ENCODE measurements at regions not wholly inside any gene's neighbourhood (a gene's known extent, or its start where the extent isn't known, plus 50 kb on each side); places are given as distances from the start of the nearest gene placed in this dataset.

GRCh38 chr4:110682311-110682710, 59.4 kb upstream of the PITX2 start:
- Mint-ChIP-seq H3K27me3 (ENCODE audit: low read depth) (peaks cover 33% of the 10 kb centered on the region), H3K4me1 (ENCODE audit: low read depth) (no peaks in the 10 kb centered on the region), H3K36me3 (ENCODE audit: low read depth) (no peaks in the 10 kb centered on the region), H3K27ac (ENCODE audit: unreplicated experiment) (no peak overlapping the region), H3K4me3 (ENCODE audit: unreplicated experiment) (no peak overlapping the region), H3K9me3 (ENCODE audit: low read depth) (no peaks in the 10 kb centered on the region)
- no peak for DNase-seq (ENCODE audit: low spot score)
- TF ChIP-seq CTCF (IDR thresholded peaks at IDR 0.05) = no peak

- Mint-ChIP-seq H3K4me1 (ENCODE audit: low read depth) (no peaks in the 10 kb centered on the region), H3K4me3 (ENCODE audit: unreplicated experiment) (no peak overlapping the region), H3K9me3 (ENCODE audit: low read depth) (no peaks in the 10 kb centered on the region), H3K27me3 (ENCODE audit: low read depth) (peaks cover 24% of the 10 kb centered on the region), H3K36me3 (ENCODE audit: low read depth) (no peaks in the 10 kb centered on the region), H3K27ac (ENCODE audit: unreplicated experiment) (no peak overlapping the region)
- no peak for TF ChIP-seq CTCF (IDR thresholded peaks at IDR 0.05)
- no peak for DNase-seq (ENCODE audit: low spot score)
Measured at GRCh38 chr4:110683601-110684000, 60.7 kb upstream of the PITX2 start.

GRCh38 chr4:110702326-110702725, 79.4 kb upstream of the PITX2 start:
- Mint-ChIP-seq H3K9me3 (ENCODE audit: low read depth) (no peaks in the 10 kb centered on the region), H3K27me3 (ENCODE audit: low read depth) (peaks cover 6% of the 10 kb centered on the region), H3K4me3 (ENCODE audit: unreplicated experiment) (no peak overlapping the region), H3K36me3 (ENCODE audit: low read depth) (peaks cover 2% of the 10 kb centered on the region), H3K4me1 (ENCODE audit: low read depth) (no peaks in the 10 kb centered on the region), H3K27ac (ENCODE audit: unreplicated experiment) (no peak overlapping the region)
- TF ChIP-seq CTCF (IDR thresholded peaks at IDR 0.05) = no peak
- no peak for DNase-seq (ENCODE audit: low spot score)

GRCh38 chr4:110704748-110705439, 82.0 kb upstream of the PITX2 start:
- DNase-seq (ENCODE audit: low spot score) = no peak
- Mint-ChIP-seq H3K4me3 (ENCODE audit: unreplicated experiment) (no peak overlapping the region), H3K4me1 (ENCODE audit: low read depth) (no peaks in the 10 kb centered on the region), H3K9me3 (ENCODE audit: low read depth) (no peaks in the 10 kb centered on the region), H3K27ac (ENCODE audit: unreplicated experiment) (no peak overlapping the region), H3K27me3 (ENCODE audit: low read depth) (peaks cover 4% of the 10 kb centered on the region), H3K36me3 (ENCODE audit: low read depth) (no peaks in the 10 kb centered on the region)
- TF ChIP-seq CTCF (IDR thresholded peaks at IDR 0.05) = no peak

- no peak overlapping the region for H3K27ac Mint-ChIP-seq (ENCODE audit: unreplicated experiment)
- no peak for TF ChIP-seq CTCF (IDR thresholded peaks at IDR 0.05)
- no peak for DNase-seq (ENCODE audit: low spot score)
- no peaks in the 10 kb centered on the region for H3K9me3 Mint-ChIP-seq (ENCODE audit: low read depth)
- H3K4me3 Mint-ChIP-seq (ENCODE audit: unreplicated experiment) = no peak overlapping the region
- H3K4me1 Mint-ChIP-seq (ENCODE audit: low read depth) = no peaks in the 10 kb centered on the region
- no peaks in the 10 kb centered on the region for H3K36me3 Mint-ChIP-seq (ENCODE audit: low read depth)
- peaks cover 4% of the 10 kb centered on the region for H3K27me3 Mint-ChIP-seq (ENCODE audit: low read depth)
Measured at GRCh38 chr4:110705440-110705782, 82.5 kb upstream of the PITX2 start.
